ENCODE measurements at regions not wholly inside any gene's neighbourhood (a gene's known extent, or its start where the extent isn't known, plus 50 kb on each side); places are given as distances from the start of the nearest gene placed in this dataset.

DNA sequence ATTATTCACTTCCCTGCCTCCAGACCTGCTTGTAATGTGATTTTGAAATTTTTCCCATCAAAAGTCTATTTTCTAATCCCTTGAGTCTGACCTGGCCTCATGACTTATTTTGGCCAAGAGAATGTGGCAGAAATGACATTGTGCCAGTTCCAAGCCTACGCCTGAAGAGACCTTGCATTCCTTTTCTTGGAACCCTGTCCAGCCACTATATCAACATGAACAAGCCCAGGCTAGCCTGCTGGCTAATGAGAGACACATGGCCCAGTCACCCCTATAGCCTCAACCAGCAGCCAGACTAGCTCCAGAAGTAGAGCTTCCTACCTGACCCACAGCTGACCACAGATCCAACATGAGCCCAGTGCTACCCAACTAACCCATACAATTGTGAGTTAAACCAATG is 121.1 kb upstream of the ACP3 start:
- ChIA-PET POLR2A (no interaction called here), CTCF (interaction anchor here (0.7 kb wide), 1 partner anchor 158 kb away, joined by 3 read pairs; no protein-coding TSS in a partner anchor)
- TF ChIP-seq, protein P1, sequence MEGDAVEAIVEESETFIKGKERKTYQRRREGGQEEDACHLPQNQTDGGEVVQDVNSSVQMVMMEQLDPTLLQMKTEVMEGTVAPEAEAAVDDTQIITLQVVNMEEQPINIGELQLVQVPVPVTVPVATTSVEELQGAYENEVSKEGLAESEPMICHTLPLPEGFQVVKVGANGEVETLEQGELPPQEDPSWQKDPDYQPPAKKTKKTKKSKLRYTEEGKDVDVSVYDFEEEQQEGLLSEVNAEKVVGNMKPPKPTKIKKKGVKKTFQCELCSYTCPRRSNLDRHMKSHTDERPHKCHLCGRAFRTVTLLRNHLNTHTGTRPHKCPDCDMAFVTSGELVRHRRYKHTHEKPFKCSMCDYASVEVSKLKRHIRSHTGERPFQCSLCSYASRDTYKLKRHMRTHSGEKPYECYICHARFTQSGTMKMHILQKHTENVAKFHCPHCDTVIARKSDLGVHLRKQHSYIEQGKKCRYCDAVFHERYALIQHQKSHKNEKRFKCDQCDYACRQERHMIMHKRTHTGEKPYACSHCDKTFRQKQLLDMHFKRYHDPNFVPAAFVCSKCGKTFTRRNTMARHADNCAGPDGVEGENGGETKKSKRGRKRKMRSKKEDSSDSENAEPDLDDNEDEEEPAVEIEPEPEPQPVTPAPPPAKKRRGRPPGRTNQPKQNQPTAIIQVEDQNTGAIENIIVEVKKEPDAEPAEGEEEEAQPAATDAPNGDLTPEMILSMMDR (IDR thresholded peaks at IDR 0.05; ENCODE audit: insufficient read depth, low read length, missing control alignments) = no peak
- no peak for DNase-seq (ENCODE audit: low read depth, low spot score)
- no peak overlapping the region for H3K4me3 ChIP-seq (ENCODE audit: low read depth, low read length)

DNA sequence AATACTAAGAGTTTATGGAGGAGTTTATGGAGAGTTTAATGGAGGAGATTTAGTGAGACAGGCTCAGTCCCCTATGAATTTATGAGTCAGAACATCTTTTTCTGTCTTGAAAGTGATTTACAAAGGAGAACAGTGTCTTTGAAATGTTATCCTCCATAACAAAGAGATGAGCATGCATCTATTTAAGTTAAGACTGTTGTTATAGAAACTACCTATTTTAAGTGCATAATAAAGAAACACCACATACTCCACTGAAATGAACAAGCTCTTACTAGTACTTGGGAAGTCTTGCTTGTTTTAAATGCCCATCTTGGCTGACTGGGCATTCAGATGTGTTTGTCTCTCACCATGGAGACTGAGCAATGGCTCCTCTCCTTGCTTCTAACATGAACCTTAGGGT is 118.7 kb upstream of the ACP3 start:
- ChIA-PET CTCF (interaction anchor here (2.1 kb wide), 1 partner anchor 160 kb away, joined by 5 read pairs; no protein-coding TSS in a partner anchor), POLR2A (no interaction called here)
- DNase-seq (ENCODE audit: low read depth, low spot score) = no peak
- TF ChIP-seq, protein P1 (IDR thresholded peaks at IDR 0.05; ENCODE audit: insufficient read depth, low read length, missing control alignments) = no peak
- no peak overlapping the region for H3K4me3 ChIP-seq (ENCODE audit: low read depth, low read length)

DNA sequence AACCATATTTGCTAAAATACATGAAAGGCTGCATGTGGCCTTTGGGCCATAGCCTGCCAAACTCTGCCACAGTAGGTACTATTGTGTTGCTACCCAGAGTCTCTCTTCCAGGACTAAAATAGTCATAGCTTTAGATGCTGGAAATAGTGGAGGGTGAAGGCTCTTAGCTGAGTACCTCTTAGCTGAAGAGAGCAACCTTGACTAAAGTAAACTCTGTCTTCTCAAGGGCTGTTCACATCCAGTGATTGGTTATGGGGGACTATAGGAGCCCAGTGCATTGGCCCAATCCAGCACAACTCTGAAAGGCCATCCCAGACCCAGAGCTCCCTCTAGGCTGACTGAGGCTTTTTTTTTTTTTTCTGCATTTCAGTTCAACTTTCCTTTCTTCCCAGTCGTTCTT is 117.8 kb upstream of the ACP3 start:
- no peak for DNase-seq (ENCODE audit: low read depth, low spot score)
- no peak overlapping the region for H3K4me3 ChIP-seq (ENCODE audit: low read depth, low read length)
- TF ChIP-seq, protein P1 (IDR thresholded peaks at IDR 0.05; ENCODE audit: insufficient read depth, low read length, missing control alignments) = no peak
- CTCF ChIA-PET = interaction anchor here (2.1 kb wide), 1 partner anchor 161 kb away, joined by 6 read pairs; no protein-coding TSS in a partner anchor
- POLR2A ChIA-PET = no interaction called here

DNA sequence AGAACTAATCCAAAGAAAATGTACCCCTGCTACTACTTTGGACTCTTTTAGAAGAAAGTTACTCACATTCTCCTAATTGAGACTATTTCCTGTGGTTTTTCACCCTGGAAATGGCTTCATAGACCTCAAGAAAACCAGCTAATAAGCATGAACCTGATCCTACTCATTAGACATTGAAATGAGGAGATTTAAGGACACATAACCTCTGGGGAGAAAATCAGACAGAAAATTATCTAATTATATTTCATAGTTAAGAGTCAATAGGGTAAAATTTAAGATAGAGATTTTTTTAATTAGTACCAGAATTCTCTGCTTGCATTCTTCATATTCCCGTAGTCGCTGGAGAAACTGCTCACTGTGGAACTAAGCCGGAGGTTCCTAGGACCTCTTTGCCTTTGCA is 114.6 kb upstream of the ACP3 start:
- H3K4me3 ChIP-seq (ENCODE audit: low read depth, low read length) = no peak overlapping the region
- no peak for DNase-seq (ENCODE audit: low read depth, low spot score)
- POLR2A ChIA-PET = no interaction called here
- CTCF ChIA-PET = interaction anchor here (1.3 kb wide), 1 partner anchor 24 kb away, joined by 3 read pairs; no protein-coding TSS in a partner anchor
- TF ChIP-seq, protein P1 (IDR thresholded peaks at IDR 0.05; ENCODE audit: insufficient read depth, low read length, missing control alignments) = no peak

DNA sequence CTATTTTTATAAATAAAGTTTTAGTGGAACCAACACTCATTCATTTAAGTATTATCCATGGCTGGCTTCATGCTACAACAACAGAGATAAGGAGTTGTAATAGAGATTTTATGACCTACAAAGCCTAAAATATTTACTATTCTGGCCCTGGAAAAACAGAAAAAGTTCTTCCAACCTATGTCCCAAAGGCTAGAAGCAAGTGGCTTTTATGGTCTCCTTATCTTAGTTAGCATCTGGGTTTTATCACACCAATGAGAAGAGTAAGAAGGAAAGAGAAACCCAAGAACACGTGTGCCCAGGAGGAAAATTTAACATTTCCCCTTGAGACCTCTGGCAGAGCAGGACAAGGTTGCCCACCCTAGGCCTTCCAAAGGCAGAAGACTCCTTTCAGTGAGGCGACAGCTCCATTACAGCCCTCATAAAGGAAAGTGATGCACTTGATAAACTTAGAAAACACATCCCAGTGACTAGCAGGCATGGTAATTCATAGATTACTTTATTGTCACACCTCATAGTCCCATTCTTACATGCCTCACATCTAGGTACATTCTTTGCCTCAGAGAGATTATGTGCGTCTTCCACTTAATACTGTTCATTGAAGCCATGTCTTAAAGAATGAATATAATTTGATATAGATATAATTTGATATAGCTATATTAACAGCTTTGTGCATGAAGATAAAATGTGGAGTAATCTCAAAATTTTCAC is 113.2 kb upstream of the ACP3 start:
- H3K4me3 ChIP-seq (ENCODE audit: low read depth, low read length) = no peak overlapping the region
- CTCF ChIA-PET = interaction anchor here (0.7 kb wide), 1 partner anchor 30 kb away, joined by 3 read pairs; no protein-coding TSS in a partner anchor
- DNase-seq (ENCODE audit: low read depth, low spot score) = no peak
- TF ChIP-seq, protein P1 (IDR thresholded peaks at IDR 0.05; ENCODE audit: insufficient read depth, low read length, missing control alignments) = no peak
- POLR2A ChIA-PET = no interaction called here

DNA sequence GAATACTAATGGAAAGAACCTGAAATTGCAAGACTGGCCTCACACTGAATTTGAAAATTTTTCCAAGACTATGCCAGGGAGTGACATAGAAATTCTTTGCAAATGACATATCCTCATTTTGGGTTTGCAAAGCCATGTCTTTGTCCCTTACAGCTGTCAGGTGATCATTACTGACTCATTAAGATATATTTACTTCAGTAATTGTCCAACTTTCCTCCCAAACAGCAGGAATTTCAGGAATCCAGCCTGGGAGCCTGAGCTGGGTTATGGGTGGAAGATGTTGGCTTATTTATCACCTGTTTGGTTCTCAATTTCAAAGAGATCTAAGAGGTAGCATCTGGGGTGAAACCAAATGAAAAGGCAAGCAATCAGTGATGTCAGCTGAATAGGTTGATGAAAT is 111.6 kb upstream of the ACP3 start:
- H3K4me3 ChIP-seq (ENCODE audit: low read depth, low read length) = no peak overlapping the region
- ChIA-PET POLR2A (no interaction called here), CTCF (no interaction called here)
- TF ChIP-seq, protein P1 (IDR thresholded peaks at IDR 0.05; ENCODE audit: insufficient read depth, low read length, missing control alignments) = no peak
- DNase-seq (ENCODE audit: low read depth, low spot score) = no peak

Measured in AG04449 (cell line).